ENCODE measurements at regions not wholly inside any gene's neighbourhood (a gene's known extent, or its start where the extent isn't known, plus 50 kb on each side); places are given as distances from the start of the nearest gene placed in this dataset.

GRCh38 chr17:27066315-27066714 is 227.6 kb upstream of the WSB1 start:
- ChIA-PET CTCF (no interaction called here), POLR2A (ENCODE audit: low non-redundant PET) (no interaction called here)
- no peak for DNase-seq (ENCODE audit: low spot score)
- no peak for TF ChIP-seq CTCF (conservative IDR thresholded peaks at IDR 0.05; ENCODE audit: low read depth)
- H3K27ac ChIP-seq: no peak overlapping the region

GRCh38 chr17:27069842-27070508 is 223.9 kb upstream of the WSB1 start:
- TF ChIP-seq CTCF (conservative IDR thresholded peaks at IDR 0.05; ENCODE audit: low read depth): no peak
- POLR2A ChIA-PET (ENCODE audit: low non-redundant PET): no interaction called here
- no peak for DNase-seq (ENCODE audit: low spot score)
- no peak overlapping the region for H3K27ac ChIP-seq
- CTCF ChIA-PET: no interaction called here

GRCh38 chr17:27070836-27071235 is 223.1 kb upstream of the WSB1 start:
- ChIA-PET CTCF (no interaction called here), POLR2A (ENCODE audit: low non-redundant PET) (no interaction called here)
- no peak for DNase-seq (ENCODE audit: low spot score)
- H3K27ac ChIP-seq: no peak overlapping the region
- no peak for TF ChIP-seq CTCF (conservative IDR thresholded peaks at IDR 0.05; ENCODE audit: low read depth)

GRCh38 chr17:27072885-27073284 is 221.0 kb upstream of the WSB1 start:
- TF ChIP-seq CTCF (conservative IDR thresholded peaks at IDR 0.05; ENCODE audit: low read depth): no peak
- no peak for DNase-seq (ENCODE audit: low spot score)
- ChIA-PET POLR2A (ENCODE audit: low non-redundant PET) (no interaction called here), CTCF (no interaction called here)
- no peak overlapping the region for H3K27ac ChIP-seq

- CTCF ChIA-PET: no interaction called here
- DNase-seq (ENCODE audit: low spot score): no peak
- H3K27ac ChIP-seq: no peak overlapping the region
- TF ChIP-seq CTCF (conservative IDR thresholded peaks at IDR 0.05; ENCODE audit: low read depth): no peak
- POLR2A ChIA-PET (ENCODE audit: low non-redundant PET): no interaction called here
Measured at GRCh38 chr17:27076814-27077213, 217.1 kb upstream of the WSB1 start.

- TF ChIP-seq CTCF (conservative IDR thresholded peaks at IDR 0.05; ENCODE audit: low read depth): no peak
- CTCF ChIA-PET: no interaction called here
- no peak overlapping the region for H3K27ac ChIP-seq
- DNase-seq (ENCODE audit: low spot score): no peak
- POLR2A ChIA-PET (ENCODE audit: low non-redundant PET): no interaction called here
Measured at GRCh38 chr17:27078296-27078695, 215.6 kb upstream of the WSB1 start.

- no peak for TF ChIP-seq CTCF (conservative IDR thresholded peaks at IDR 0.05; ENCODE audit: low read depth)
- ChIA-PET POLR2A (ENCODE audit: low non-redundant PET) (no interaction called here), CTCF (no interaction called here)
- H3K27ac ChIP-seq: no peak overlapping the region
- DNase-seq (ENCODE audit: low spot score): no peak
Measured at GRCh38 chr17:27079660-27080059, 214.3 kb upstream of the WSB1 start.

All from RWPE1 (cell line).